ENCODE measurements at regions not wholly inside any gene's neighbourhood (a gene's known extent, or its start where the extent isn't known, plus 50 kb on each side); places are given as distances from the start of the nearest gene placed in this dataset.

GRCh38 chr2:731711-732110 lies 54.5 kb upstream of the TMEM18 start:
- Histone ChIP-seq H2AFZ (ENCODE audit: low read depth) (no peak overlapping the region), H3K4me1 (ENCODE audit: control insufficient read depth in 1 of 2, insufficient read depth in 2 of 2, low read depth in 1 of 2, low read length in 1 of 2) (no peaks in the 10 kb centered on the region; a peak in 1 of 4 replicates), H3K36me3 (replicated peaks in 1 of 2; ENCODE audit: control insufficient read depth in 1 of 2, insufficient read depth in 2 of 2, low read length in 1 of 2) (no peaks in the 10 kb centered on the region), H3K9me2 (no peaks in the 10 kb centered on the region), H3K9ac (no peak overlapping the region), H3K4me3 (ENCODE audit: low read depth in 2 of 2, low read length in 1 of 2) (no peak overlapping the region), H3K9me3 (no peaks in the 10 kb centered on the region), H3K27ac (ENCODE audit: low read depth in 2 of 2, low read length in 1 of 2) (no peak overlapping the region), H3K27me3 (ENCODE audit: insufficient read depth) (no peaks in the 10 kb centered on the region), H3F3A (replicated peaks; ENCODE audit: insufficient read depth) (peaks cover 3% of the 10 kb centered on the region), H3K79me2 (ENCODE audit: insufficient read depth) (no peaks in the 10 kb centered on the region), H3K4me2 (no peak overlapping the region), H4K20me1 (ENCODE audit: insufficient read depth) (no peaks in the 10 kb centered on the region)
- WGBS (ENCODE audit: low lambda C conversion rate) = 70% methylated on average over 14 of the region's 14 CpGs
- peak; percentile 47 for DNase-seq
- ChIA-PET POLR2A (no interaction called here), CTCF (interaction anchor here (1.6 kb wide), 1 partner anchor 16 kb away, joined by 13 read pairs; no protein-coding TSS in a partner anchor)
- no peak for TF ChIP-seq YY1 (IDR thresholded peaks at IDR 0.05; ENCODE audit: low read depth)
- no peak for TF ChIP-seq ELF1 (IDR thresholded peaks at IDR 0.05)
- TF ChIP-seq, protein P1, sequence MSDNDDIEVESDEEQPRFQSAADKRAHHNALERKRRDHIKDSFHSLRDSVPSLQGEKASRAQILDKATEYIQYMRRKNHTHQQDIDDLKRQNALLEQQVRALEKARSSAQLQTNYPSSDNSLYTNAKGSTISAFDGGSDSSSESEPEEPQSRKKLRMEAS (IDR thresholded peaks at IDR 0.05; ENCODE audit: low read depth) = no peak
- TF ChIP-seq NRF1 (IDR thresholded peaks at IDR 0.05; ENCODE audit: low read depth, low read length) = no peak
- TF ChIP-seq RFX5 (IDR thresholded peaks at IDR 0.05; ENCODE audit: low read length) = no peak
- no peak for TF ChIP-seq USF1 (IDR thresholded peaks at IDR 0.05; ENCODE audit: borderline replicate concordance, low read depth)
- TF ChIP-seq NFIC (IDR thresholded peaks at IDR 0.05; ENCODE audit: borderline replicate concordance) = no peak

DNA sequence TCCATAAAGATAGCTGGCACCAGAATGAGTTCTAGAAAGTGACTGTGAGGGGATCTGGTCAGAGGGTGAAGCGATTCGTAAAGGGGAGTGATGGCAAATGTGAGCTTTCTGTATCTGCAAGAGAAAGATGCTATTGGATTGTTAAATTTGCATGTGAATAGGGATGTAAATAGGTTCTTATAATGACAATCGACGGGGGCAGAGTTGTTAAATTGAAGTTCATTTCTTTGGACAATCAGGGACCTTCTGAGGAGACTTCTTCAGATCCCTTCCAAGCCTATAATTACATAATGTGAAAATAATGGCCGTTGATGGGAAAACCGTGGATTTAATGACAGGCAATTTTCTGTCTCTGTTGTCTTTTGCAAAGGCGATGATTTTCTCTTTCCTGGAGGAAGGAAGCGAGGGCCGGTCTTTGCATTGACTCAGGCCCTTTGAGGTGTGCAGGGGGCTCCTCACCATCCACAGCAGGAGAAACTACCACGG lies 52.2 kb upstream of the TMEM18 start:
- CTCF ChIA-PET = no interaction called here

More for the DNA sequence above, 52.2 kb upstream of the TMEM18 start:
- H3K9ac ChIP-seq = no peak overlapping the region
- H4K20me1 ChIP-seq (ENCODE audit: insufficient read depth) = no peaks in the 10 kb centered on the region
- H2AFZ ChIP-seq (ENCODE audit: low read depth) = no peak overlapping the region
- H3F3A ChIP-seq (replicated peaks; ENCODE audit: insufficient read depth) = peaks cover 3% of the 10 kb centered on the region
- 64% methylated on average over 10 of the region's 10 CpGs for WGBS (ENCODE audit: low lambda C conversion rate)
- H3K4me1 ChIP-seq (ENCODE audit: control insufficient read depth in 1 of 2, insufficient read depth in 2 of 2, low read depth in 1 of 2, low read length in 1 of 2) = peaks cover 0 to 1% of the 10 kb centered on the region in 2 experiments; a peak in 2 of 4 replicates
- H3K4me2 ChIP-seq = no peak overlapping the region
- no peak overlapping the region for H3K27ac ChIP-seq (ENCODE audit: low read depth in 2 of 2, low read length in 1 of 2)
- no peak for DNase-seq
- POLR2A ChIA-PET = no interaction called here
- H3K4me3 ChIP-seq (ENCODE audit: low read depth in 2 of 2, low read length in 1 of 2) = no peak overlapping the region
- no peaks in the 10 kb centered on the region for H3K79me2 ChIP-seq (ENCODE audit: insufficient read depth)
- H3K27me3 ChIP-seq (ENCODE audit: insufficient read depth) = no peaks in the 10 kb centered on the region; the same call in 1 of the 2 replicates
- no peaks in the 10 kb centered on the region for H3K9me3 ChIP-seq
- no peak for TF ChIP-seq YY1 (IDR thresholded peaks at IDR 0.05; ENCODE audit: low read depth)
- TF ChIP-seq EP300 (IDR thresholded peaks at IDR 0.05; ENCODE audit: borderline replicate concordance in 1 of 2, low read depth in 1 of 2, low read length in 1 of 2) = no peak
- no peak for TF ChIP-seq ELF1 (IDR thresholded peaks at IDR 0.05)
- TF ChIP-seq, protein P1 (IDR thresholded peaks at IDR 0.05; ENCODE audit: low read depth) = no peak
- no peak for TF ChIP-seq FOXJ3 (CRISPR knock-in tag; IDR thresholded peaks at IDR 0.05)
- TF ChIP-seq RFX5 (IDR thresholded peaks at IDR 0.05; ENCODE audit: low read length) = no peak
- TF ChIP-seq TAF1 (IDR thresholded peaks at IDR 0.05; ENCODE audit: borderline replicate concordance, low read depth, low read length) = no peak
- no peak for TF ChIP-seq SIN3A (IDR thresholded peaks at IDR 0.05; ENCODE audit: borderline replicate concordance, low read depth, low read length)
- TF ChIP-seq POLR2AphosphoS5 (IDR thresholded peaks at IDR 0.05; ENCODE audit: low read depth, low read length) = no peak
- no peak for TF ChIP-seq TEAD4 (IDR thresholded peaks at IDR 0.05; ENCODE audit: borderline replicate concordance, insufficient read depth)
- no peak for TF ChIP-seq RCOR1 (IDR thresholded peaks at IDR 0.05; ENCODE audit: low read length)
- no peaks in the 10 kb centered on the region for H3K9me2 ChIP-seq
- H3K36me3 ChIP-seq (replicated peaks in 1 of 2; ENCODE audit: control insufficient read depth in 1 of 2, insufficient read depth in 2 of 2, low read length in 1 of 2) = no peaks in the 10 kb centered on the region
